NCI-H187 treated with DMSO at 0.1 percent for 48 hours (cell line): ENCODE measurements at regions not wholly inside any gene's neighbourhood (a gene's known extent, or its start where the extent isn't known, plus 50 kb on each side); places are given as distances from the start of the nearest gene placed in this dataset.

Experiments
- DNase-seq: peaks from one replicate; lab custom pipeline; 2025; lab: John Stamatoyannopoulos, UW

- no peak for DNase-seq
These were observed 442.3 kb downstream of the GRB14 start for GRCh38 chr2:164178835-164179465.

DNA sequence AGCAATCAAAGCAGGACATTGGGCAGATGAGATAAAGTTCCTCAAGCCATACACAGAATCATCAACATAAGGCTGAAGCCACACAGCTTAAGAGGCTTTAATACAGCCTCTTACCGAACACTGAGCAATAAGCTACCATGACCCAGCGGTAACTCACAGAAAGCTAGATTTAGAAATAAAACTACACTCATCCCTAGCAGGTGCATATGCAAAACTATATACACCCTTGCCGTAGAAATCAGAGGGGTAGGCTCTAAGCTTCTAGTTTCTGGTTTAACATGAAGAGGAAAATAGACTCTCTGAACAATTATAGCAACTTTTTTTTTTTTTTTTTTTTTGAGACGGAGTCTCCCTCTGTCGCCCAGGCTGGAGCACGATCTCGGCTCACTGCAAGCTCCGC is 428.8 kb upstream of the FIGN start:
- DNase-seq = no peak

- no peak for DNase-seq
These were observed 419.8 kb upstream of the FIGN start for GRCh38 chr2:164155558-164155957.

GRCh38 chr2:164151522-164151921 is 415.7 kb upstream of the FIGN start:
- DNase-seq = no peak

DNA sequence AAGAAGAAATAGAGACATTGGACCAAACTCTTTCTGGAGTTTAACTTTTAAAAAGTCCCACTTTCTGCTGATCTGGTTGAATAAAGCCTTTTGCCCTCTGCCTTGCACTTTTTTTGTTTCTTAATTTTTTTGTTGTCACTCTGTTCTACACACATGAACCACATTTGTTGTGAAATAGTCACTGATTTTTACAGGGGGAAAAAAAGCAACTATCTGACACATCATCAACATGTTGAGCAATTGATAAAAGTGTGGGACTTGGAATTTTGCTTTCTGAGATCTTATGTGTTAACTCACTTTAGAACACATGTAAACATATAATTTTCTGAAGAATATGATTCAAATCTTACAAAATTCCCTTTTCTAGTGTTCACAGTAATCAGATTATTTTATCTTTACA is 414.8 kb upstream of the FIGN start:
- DNase-seq = no peak

GRCh38 chr2:164146441-164146840 is 410.6 kb upstream of the FIGN start:
- no peak for DNase-seq

DNA sequence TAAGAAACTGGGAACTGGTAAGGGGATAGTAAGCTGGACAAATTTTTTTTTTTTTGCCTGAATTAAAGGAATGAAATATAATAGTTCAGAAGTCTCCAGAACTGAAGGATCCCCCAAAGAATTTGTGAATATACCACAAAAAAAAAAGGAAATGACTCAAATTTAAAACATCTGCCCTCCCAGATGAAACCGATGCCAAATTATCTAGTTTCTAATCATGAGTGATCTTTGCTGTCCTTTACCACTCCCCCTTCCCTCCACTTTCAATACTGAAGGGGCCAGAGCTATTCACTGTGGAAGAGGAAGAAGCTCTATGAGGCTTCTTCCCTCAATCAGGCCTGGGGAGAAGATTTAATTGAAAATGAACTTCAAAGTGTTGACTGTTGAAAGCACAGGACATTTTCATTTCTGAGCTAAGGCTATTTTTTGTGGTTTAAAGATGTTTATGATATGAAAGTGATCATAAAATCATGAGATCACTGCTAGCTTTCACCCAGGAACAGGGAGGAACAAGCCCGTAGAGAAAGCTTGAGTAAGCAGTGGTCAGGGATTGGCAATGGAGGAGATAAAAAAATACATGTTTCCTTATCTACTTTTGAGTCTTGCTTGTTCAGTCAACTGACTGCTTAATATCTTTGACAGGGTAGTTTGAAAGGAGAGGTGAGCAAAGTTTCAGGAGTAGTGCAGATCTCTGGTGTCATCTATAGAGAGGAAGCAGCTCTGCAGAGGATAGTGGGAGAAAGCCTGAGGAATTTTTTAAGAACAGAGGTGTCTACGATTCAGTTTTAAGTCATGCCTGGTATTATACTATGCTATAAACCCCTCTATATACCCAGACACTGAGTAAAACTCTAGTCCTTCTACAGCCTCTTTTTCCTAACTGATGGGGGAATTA is 409.5 kb upstream of the FIGN start:
- no peak for DNase-seq

DNA sequence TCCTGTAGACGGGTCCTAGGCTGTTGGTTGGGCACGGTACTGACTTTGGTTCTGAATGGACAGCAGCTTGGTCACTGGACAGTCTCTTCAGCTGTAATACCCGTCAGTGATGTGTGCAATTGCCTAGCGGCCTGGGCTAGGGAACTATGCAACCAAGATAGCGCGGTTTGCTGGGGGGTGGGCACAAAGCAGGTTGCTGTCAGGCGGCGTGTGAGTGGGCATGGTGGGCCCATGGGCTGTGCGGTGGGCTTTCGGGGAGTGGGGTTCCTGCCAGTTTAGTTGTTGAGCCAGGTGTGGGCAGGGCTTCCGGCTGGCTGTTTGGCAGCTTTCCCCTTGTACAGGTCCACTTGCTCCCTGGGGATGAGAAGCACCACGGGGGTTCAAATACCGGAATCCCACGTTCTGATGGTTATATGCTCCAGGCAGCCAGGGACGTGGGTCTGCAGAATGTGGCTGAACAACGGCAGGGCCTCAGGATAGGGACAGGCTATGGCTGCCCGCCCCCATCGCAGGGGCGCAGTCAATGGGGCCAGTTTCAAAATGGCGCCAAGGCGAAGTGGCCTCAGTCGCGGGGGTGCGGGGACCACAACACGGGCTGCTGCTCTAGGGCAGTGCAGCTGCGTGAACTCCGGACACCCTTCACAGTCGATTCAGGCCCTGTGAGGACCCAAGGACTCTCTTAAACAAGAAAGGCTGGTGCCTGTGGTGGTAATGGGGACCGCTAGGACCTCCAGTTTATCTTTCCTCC is 407.5 kb upstream of the FIGN start:
- DNase-seq = no peak

DNA sequence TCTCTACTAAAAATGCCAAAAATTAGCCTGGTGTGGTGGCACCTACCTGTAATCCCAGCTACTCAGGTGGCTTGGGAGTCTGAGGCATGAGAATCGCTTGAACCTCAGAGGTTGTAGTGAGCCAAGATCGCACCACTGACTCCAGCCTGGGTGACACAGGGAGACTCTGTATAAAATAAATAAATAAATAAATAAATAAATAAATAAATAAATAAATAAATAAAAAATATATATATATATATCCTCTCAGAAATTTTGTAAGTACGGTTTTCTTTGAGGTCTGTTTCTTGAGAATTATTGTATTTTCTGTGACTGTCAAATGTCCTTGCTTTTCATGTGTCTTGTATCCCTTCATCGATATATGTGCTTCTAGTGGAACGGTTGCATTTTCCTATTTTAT is 406.9 kb upstream of the FIGN start:
- no peak for DNase-seq

GRCh38 chr2:164141271-164141670 is 405.5 kb upstream of the FIGN start:
- DNase-seq = no peak

GRCh38 chr2:164138750-164139149 is 402.9 kb upstream of the FIGN start:
- DNase-seq = no peak

GRCh38 chr2:164134336-164134735 is 398.5 kb upstream of the FIGN start:
- no peak for DNase-seq

DNA sequence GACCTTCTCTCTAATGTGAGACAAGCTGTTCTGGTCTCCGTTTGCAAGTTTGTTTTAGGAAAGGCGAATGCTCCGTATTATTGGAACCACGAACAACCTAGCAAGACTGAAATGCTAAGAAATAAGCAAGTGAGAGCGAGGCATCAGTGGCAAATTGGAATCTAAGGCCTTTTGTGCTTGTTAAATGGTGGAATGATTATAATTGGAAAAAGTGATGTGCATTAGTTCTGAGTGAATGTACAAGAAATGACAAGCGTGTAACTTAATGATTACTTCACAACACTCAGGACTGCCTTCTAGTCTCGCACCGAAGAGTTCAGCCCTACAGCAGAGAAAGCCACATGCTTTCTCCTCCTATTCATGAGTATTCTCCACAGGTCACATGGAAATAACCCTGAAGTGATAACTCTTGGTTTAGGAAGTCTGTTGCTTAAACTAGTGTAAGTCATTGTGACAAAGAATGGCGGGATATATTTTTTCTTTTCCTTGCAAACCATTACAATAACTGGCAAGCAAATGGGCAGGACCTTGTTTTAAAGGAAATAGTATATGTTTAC is 392.2 kb upstream of the FIGN start:
- DNase-seq = no peak

DNA sequence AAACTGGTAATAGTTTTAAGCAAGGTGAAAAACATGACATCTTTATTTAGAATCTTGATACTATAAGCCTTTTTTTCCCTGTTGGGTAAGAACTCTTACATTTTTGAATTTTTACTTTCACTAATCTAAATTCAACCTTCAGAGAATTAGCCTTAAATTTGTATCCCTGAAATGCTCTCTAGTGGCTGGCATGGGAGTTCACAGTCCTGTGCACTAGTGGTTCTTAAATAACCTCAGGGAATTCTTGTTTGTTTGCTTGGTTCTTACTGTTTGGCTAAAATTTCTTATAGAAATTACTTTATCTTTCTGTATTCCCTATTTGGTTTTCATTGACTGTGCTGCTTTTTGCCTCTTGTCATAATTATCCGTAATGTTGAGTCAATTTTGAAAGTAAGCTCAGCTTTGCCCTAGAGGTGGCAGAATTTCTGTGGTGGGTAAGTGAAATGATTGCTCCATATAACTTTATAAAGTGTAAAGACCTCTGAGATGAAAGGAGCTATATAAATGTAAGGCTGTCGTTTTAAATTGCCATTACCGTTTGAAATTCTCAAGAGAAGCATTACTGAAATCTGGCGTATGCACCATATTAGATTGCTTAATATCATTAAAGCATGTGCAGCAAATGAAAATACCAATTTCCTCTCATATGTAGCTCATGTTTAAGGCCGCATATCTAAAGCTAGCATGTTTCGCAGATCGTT is 391.3 kb upstream of the FIGN start:
- DNase-seq = no peak

GRCh38 chr2:164115806-164116205 is 380.0 kb upstream of the FIGN start:
- DNase-seq = no peak

GRCh38 chr2:164114937-164115336 is 379.1 kb upstream of the FIGN start:
- no peak for DNase-seq

GRCh38 chr2:164112105-164112504 is 376.3 kb upstream of the FIGN start:
- DNase-seq = no peak

GRCh38 chr2:164110515-164110914 is 374.7 kb upstream of the FIGN start:
- no peak for DNase-seq

DNA sequence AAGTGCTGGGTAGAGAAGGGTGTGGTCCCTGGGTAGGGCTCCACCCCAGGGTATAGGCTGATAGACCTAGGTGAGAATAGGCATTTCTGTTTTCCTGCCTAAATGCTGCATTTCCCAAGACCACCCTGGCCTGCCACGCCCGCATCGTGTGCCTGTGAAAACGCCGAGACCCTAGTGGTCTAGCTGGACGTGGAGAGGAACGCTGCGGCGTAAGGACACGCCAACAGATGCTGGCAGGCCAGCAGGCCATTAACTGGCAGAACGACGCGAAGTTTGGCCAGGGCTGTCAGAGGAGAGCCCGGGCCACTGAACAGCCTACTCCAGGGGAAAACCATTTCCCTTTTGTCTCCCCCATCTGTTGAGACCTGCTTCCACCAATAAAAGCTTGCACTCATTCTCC is 373.2 kb upstream of the FIGN start:
- no peak for DNase-seq

GRCh38 chr2:164103271-164103670 is 367.5 kb upstream of the FIGN start:
- no peak for DNase-seq

- no peak for DNase-seq
These were observed 366.6 kb upstream of the FIGN start for GRCh38 chr2:164102366-164102765.

DNA sequence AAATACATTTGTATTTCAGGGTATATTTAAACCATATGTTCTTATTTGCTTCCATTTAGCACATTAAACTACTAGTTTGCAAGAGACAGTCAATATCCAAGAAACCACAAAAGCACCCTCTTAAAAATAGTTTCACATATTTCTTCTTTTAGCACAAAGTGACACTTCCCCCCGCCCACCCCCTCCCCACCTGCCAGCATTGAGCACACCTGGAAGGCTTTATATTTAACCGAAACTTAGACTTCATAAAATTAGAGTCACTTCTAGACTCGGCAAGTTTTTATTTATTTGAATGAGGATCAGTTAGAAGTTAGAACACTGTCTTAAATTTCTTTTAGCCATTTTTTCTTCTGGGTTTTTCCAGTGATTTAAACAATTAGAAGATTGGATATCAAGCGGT is 355.9 kb upstream of the FIGN start:
- no peak for DNase-seq
